Neural progenitor cell (in vitro differentiated cells): ENCODE measurements at regions not wholly inside any gene's neighbourhood (a gene's known extent, or its start where the extent isn't known, plus 50 kb on each side); places are given as distances from the start of the nearest gene placed in this dataset.
"Not testable (repeated sequence)": the region's sequence is repeated elsewhere in the genome, so short reads cannot be mapped to it uniquely, and the experiment has no call there.

ENCODE experiments used
- DNase-seq: peaks from one replicate; pipeline ENCODE4 v3.0.0-alpha.2; 2016; ENCODE audit warnings: low spot score
- H2AFZ ChIP-seq: fragments of 200-600 bp; sonication (generic); replicated peaks from 2 replicates; pipeline ENCODE4 v1.6.1; 2016; ENCODE audit warnings: antibody characterized with exemption
- H3F3A ChIP-seq: fragments of 200-600 bp; sonication (generic); 2 replicates; pipeline ENCODE4 v1.6.1; 2016; ENCODE audit warnings: antibody characterized with exemption, low read depth
- H3K27ac ChIP-seq: fragments of 200-600 bp; sonication (generic); 2 replicates; pipeline ENCODE4 v1.5.1; 2016; ENCODE audit warnings: mild to moderate bottlenecking
- H3K27me3 ChIP-seq: fragments of 200-600 bp; sonication (generic); 2 replicates; pipeline ENCODE4 v1.6.1; 2016; ENCODE audit warnings: mild to moderate bottlenecking, moderate library complexity
- H3K36me3 ChIP-seq: fragments of 200-600 bp; sonication (generic); 2 replicates; pipeline ENCODE4 v1.5.1; 2016
- H3K4me1 ChIP-seq: fragments of 200-600 bp; sonication (generic); 2 replicates; pipeline ENCODE4 v1.6.1; 2016; ENCODE audit warnings: mixed run types
- H3K4me2 ChIP-seq: fragments of 200-600 bp; sonication (generic); 2 replicates; pipeline ENCODE4 v1.6.1; 2016
- H3K4me3 ChIP-seq: fragments of 200-600 bp; sonication (generic); 2 replicates; pipeline ENCODE4 v1.5.1; 2016
- H3K79me2 ChIP-seq: fragments of 200-600 bp; sonication (generic); 2 replicates; pipeline ENCODE4 v1.6.1; 2016; ENCODE audit warnings: low read depth
- H3K9ac ChIP-seq: fragments of 200-600 bp; sonication (generic); 2 replicates; pipeline ENCODE4 v1.6.1; 2016
- H3K9me3 ChIP-seq: fragments of 200-600 bp; sonication (generic); 2 replicates; pipeline ENCODE4 v1.5.1; 2016; ENCODE audit warnings: low read depth
- H4K20me1 ChIP-seq: fragments of 200-600 bp; sonication (generic); 2 replicates; pipeline ENCODE4 v1.6.1; 2016; ENCODE audit warnings: low read depth
- H3K27ac Mint-ChIP-seq: 3 replicates; pipeline ENCODE4 v1.8.0; 2021; ENCODE audit warnings: mixed read lengths
- H3K27me3 Mint-ChIP-seq: 2 replicates; pipeline ENCODE4 v1.8.0; 2022; ENCODE audit warnings: low read depth, mild to moderate bottlenecking, inconsistent platforms, moderate library complexity, mixed read lengths; ENCODE audit not compliant: insufficient read depth
- H3K36me3 Mint-ChIP-seq: 3 replicates; pipeline ENCODE4 v1.8.0; 2021; ENCODE audit warnings: mixed read lengths
- H3K4me1 Mint-ChIP-seq: 3 replicates; pipeline ENCODE4 v1.8.0; 2021; ENCODE audit warnings: mixed read lengths
- H3K4me3 Mint-ChIP-seq: 3 replicates; pipeline ENCODE4 v1.8.0; 2021; ENCODE audit warnings: mild to moderate bottlenecking, moderate library complexity, mixed read lengths
- H3K9me3 Mint-ChIP-seq: 3 replicates; pipeline ENCODE4 v1.8.0; 2020; ENCODE audit warnings: mixed read lengths
- EZH2 ChIP-seq: fragments of 200-600 bp; sonication (generic); IDR thresholded peaks from 2 replicates; pipeline ENCODE4 v1.6.1; 2017; ENCODE audit warnings: antibody characterized with exemption, mild to moderate bottlenecking, moderate library complexity
- EZH2phosphoT487 ChIP-seq: fragments of 200-600 bp; sonication (generic); IDR thresholded peaks from 2 replicates; pipeline ENCODE4 v1.6.1; 2017; ENCODE audit warnings: antibody characterized with exemption
- TF ChIP-seq, protein P1 (sequence below): fragments of 200-600 bp; sonication (generic); IDR thresholded peaks from 2 replicates; pipeline ENCODE4 v1.5.1; 2017; ENCODE audit warnings: antibody characterized with exemption, mild to moderate bottlenecking

GRCh38 chr15:34528055-34528754 lies 55.2 kb downstream of the GOLGA8B start:
- not testable (repeated sequence) for H2AFZ ChIP-seq, H3K36me3 Mint-ChIP-seq, H3K4me1 Mint-ChIP-seq, H3K4me1 ChIP-seq, H3K27me3 ChIP-seq, H3K4me3 Mint-ChIP-seq, H3K36me3 ChIP-seq, H3K27ac Mint-ChIP-seq, DNase-seq, H3K9ac ChIP-seq, H3K4me3 ChIP-seq, H3F3A ChIP-seq, H3K9me3 ChIP-seq, H3K79me2 ChIP-seq, H3K27me3 Mint-ChIP-seq, H3K27ac ChIP-seq, H3K4me2 ChIP-seq, H4K20me1 ChIP-seq, H3K9me3 Mint-ChIP-seq

GRCh38 chr15:34527641-34528040 lies 55.8 kb downstream of the GOLGA8B start:
- H3K27ac ChIP-seq, H3F3A ChIP-seq, DNase-seq, H3K9me3 ChIP-seq, H3K79me2 ChIP-seq, H3K36me3 Mint-ChIP-seq, H3K4me1 ChIP-seq, H3K9ac ChIP-seq, H3K4me1 Mint-ChIP-seq, H3K27ac Mint-ChIP-seq, H4K20me1 ChIP-seq, H2AFZ ChIP-seq, H3K9me3 Mint-ChIP-seq, H3K27me3 Mint-ChIP-seq, H3K4me3 Mint-ChIP-seq, H3K36me3 ChIP-seq, H3K27me3 ChIP-seq, H3K4me2 ChIP-seq, H3K4me3 ChIP-seq: not testable (repeated sequence)

GRCh38 chr15:34523849-34524248 lies 59.6 kb downstream of the GOLGA8B start:
- H3K27me3 Mint-ChIP-seq, H3K4me1 ChIP-seq, H2AFZ ChIP-seq, H4K20me1 ChIP-seq, H3K4me3 Mint-ChIP-seq, H3K4me1 Mint-ChIP-seq, H3K27me3 ChIP-seq, H3K27ac ChIP-seq, H3K9me3 ChIP-seq, H3F3A ChIP-seq, H3K36me3 Mint-ChIP-seq, H3K4me2 ChIP-seq, H3K9ac ChIP-seq, H3K79me2 ChIP-seq, H3K27ac Mint-ChIP-seq, DNase-seq, H3K9me3 Mint-ChIP-seq, H3K36me3 ChIP-seq, H3K4me3 ChIP-seq: not testable (repeated sequence)

DNA sequence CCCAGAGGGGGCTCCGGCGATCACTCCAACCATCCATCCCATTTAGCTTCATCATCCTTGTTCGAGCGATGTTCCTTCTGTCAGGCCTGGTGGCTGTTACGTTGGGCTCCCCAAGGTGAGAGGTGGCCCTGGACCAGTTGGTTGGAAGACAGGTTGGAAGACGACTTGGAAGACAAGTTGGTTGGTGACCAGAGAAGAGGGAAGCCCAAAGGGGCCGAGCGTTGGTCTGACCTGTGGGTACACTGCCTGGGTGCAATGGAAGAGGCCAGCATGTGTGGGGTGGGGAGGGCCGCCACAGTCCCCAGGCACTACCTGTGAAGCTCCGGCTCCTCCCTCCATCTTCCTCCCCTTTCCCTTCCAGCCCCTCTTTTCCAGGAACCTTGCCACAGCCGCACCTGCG lies 60.9 kb downstream of the GOLGA8B start:
- H3K36me3 ChIP-seq, H4K20me1 ChIP-seq, H3K4me1 Mint-ChIP-seq, H3K4me3 ChIP-seq, H3K4me1 ChIP-seq, H3K27me3 Mint-ChIP-seq, H3K4me3 Mint-ChIP-seq, H3K36me3 Mint-ChIP-seq, H3K9ac ChIP-seq, H3K27me3 ChIP-seq, H3F3A ChIP-seq, H3K9me3 Mint-ChIP-seq, H3K27ac Mint-ChIP-seq, DNase-seq, H3K27ac ChIP-seq, H3K9me3 ChIP-seq, H3K79me2 ChIP-seq, H2AFZ ChIP-seq, H3K4me2 ChIP-seq: not testable (repeated sequence)

DNA sequence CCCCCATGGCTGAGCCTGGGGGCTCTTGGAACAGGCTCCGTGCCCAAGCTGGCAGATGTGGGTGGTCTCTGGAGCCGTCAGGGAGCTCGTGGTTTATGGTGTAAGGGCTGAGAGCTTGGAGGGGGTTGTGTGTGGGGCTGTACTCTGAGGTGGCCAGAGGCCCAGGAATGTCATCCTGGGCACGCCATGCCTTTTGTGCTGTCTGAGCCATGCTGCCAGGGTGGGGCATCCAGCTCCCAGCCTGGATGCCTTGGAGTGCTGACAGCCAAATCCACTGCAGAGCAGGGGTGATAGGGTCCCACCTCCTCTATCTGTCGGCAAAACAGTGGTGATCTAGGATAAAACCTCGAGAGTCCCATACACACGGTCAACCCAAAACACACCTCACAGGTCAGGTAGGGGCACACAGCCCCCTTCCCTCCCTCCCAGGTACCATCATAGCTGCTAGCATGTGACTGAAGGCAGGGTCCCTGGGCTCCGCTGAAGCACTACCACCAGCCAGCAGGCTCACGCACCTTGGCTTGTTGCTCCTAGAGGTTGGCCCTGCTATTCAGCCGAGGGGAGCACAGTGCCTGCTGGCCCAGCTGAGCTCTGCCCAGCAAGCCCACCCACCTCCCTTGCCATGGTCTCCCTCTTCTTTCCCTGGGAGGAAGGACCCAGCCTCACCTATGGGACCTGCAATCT lies 61.5 kb downstream of the GOLGA8B start:
- H3K4me1 Mint-ChIP-seq, H4K20me1 ChIP-seq, H3K4me3 Mint-ChIP-seq, H3K9ac ChIP-seq, H3K4me2 ChIP-seq, H3F3A ChIP-seq, H3K36me3 ChIP-seq, H3K9me3 ChIP-seq, H3K4me3 ChIP-seq, H3K27ac Mint-ChIP-seq, H3K4me1 ChIP-seq, H3K79me2 ChIP-seq, H3K27me3 Mint-ChIP-seq, DNase-seq, H3K36me3 Mint-ChIP-seq, H3K27ac ChIP-seq, H3K27me3 ChIP-seq, H2AFZ ChIP-seq, H3K9me3 Mint-ChIP-seq: not testable (repeated sequence)

- Histone ChIP-seq H2AFZ (no peak overlapping the region), H3F3A (peaks cover 3% of the 10 kb centered on the region), H3K4me1 (no peaks in the 10 kb centered on the region), H3K79me2 (no peaks in the 10 kb centered on the region), H3K9ac (no peak overlapping the region), H3K4me3 (no peak overlapping the region), H3K9me3 (no peaks in the 10 kb centered on the region), H3K27me3 (peaks cover 23% of the 10 kb centered on the region), H4K20me1 (no peaks in the 10 kb centered on the region), H3K4me2 (no peak overlapping the region), H3K36me3 (no peaks in the 10 kb centered on the region), H3K27ac (no peak overlapping the region)
- no peaks in the 10 kb centered on the region for H3K4me1 Mint-ChIP-seq
- TF ChIP-seq EZH2phosphoT487 (no peak), EZH2 (no peak)
- TF ChIP-seq, protein P1, sequence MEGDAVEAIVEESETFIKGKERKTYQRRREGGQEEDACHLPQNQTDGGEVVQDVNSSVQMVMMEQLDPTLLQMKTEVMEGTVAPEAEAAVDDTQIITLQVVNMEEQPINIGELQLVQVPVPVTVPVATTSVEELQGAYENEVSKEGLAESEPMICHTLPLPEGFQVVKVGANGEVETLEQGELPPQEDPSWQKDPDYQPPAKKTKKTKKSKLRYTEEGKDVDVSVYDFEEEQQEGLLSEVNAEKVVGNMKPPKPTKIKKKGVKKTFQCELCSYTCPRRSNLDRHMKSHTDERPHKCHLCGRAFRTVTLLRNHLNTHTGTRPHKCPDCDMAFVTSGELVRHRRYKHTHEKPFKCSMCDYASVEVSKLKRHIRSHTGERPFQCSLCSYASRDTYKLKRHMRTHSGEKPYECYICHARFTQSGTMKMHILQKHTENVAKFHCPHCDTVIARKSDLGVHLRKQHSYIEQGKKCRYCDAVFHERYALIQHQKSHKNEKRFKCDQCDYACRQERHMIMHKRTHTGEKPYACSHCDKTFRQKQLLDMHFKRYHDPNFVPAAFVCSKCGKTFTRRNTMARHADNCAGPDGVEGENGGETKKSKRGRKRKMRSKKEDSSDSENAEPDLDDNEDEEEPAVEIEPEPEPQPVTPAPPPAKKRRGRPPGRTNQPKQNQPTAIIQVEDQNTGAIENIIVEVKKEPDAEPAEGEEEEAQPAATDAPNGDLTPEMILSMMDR, result no peak
- H3K27ac Mint-ChIP-seq, result no peak overlapping the region
- no peak overlapping the region for H3K4me3 Mint-ChIP-seq
- H3K9me3 Mint-ChIP-seq, result no peaks in the 10 kb centered on the region
- H3K36me3 Mint-ChIP-seq, result no peaks in the 10 kb centered on the region
- no peak for DNase-seq
- peaks cover 4% of the 10 kb centered on the region for H3K27me3 Mint-ChIP-seq
These were observed 62.9 kb downstream of the GOLGA8B start for GRCh38 chr15:34520566-34520965.

DNA sequence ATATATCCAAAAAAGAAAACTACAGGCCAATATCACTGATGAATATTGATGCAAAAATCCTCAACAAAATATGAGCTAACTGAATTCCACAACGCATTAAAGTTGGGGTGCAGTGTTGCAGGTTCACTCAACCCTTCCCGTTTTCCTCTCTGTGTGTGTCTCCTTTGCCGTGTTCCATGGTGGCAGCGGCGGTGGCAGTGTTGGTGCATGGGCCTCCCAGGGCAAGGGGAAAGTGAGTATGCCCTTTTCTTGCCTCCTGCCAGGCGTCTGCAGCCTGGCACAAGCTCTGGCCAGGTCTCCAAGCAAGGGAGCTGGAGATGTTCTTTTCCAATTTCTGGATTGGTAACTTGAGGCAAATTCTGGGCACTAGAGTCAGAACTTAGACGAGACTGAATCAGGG lies 63.4 kb downstream of the GOLGA8B start:
- H3K9ac ChIP-seq, H3F3A ChIP-seq, H3K36me3 ChIP-seq, H3K4me3 Mint-ChIP-seq, H3K4me1 Mint-ChIP-seq, H3K27ac Mint-ChIP-seq, H3K79me2 ChIP-seq, H3K9me3 Mint-ChIP-seq, H3K27me3 Mint-ChIP-seq, H3K4me3 ChIP-seq, H2AFZ ChIP-seq, H3K9me3 ChIP-seq, H3K36me3 Mint-ChIP-seq, DNase-seq, H3K4me1 ChIP-seq, H4K20me1 ChIP-seq, H3K27ac ChIP-seq, H3K4me2 ChIP-seq: not testable (repeated sequence)
- peaks cover 28% of the 10 kb centered on the region for H3K27me3 ChIP-seq
